K562 (cell line): ENCODE measurements at regions not wholly inside any gene's neighbourhood (a gene's known extent, or its start where the extent isn't known, plus 50 kb on each side); places are given as distances from the start of the nearest gene placed in this dataset.

ENCODE experiments used
- ATAC-seq: fragments of 200-7000 bp; cut with Tn5 transposase; 3 replicates; pipeline ENCODE4 v1.9.1; 2020; ENCODE audit warnings: moderate library complexity
- BruUV-seq: library from RNA; stranded (reverse); fragments of 400-500 nt; replicated peaks from 2 replicates; lab custom pipeline; 2021; lab: Mats Ljungman, UMichigan
- CTCF ChIA-PET: fragments of 300-600 bp; formaldehyde crosslinking; extraction: SDS; loops from one replicate; lab custom pipeline; 2021; ENCODE audit warnings: low intra/inter-chr PET ratio; lab: Yijun Ruan, JAX
- POLR2A ChIA-PET: fragments of 300-600, 350-650 bp; sonication (Branson Sonifier 250); formaldehyde crosslinking; extraction: SDS; loops from one replicate; lab custom pipeline; 2021; ENCODE audit warnings: antibody characterized with exemption, inconsistent platforms; lab: Yijun Ruan, JAX
- DNase-seq, 4 experiments: peaks; one replicate each; pipeline versions ENCODE4 v3.0.0 to v3.0.0-alpha.2; 2011 to 2018; ENCODE audit warnings: low spot score in 3 of 4, mixed read lengths in 3 of 4; ENCODE audit errors: extremely low read depth in 1 of 4
- FAIRE-seq: peaks from 2 replicates; lab custom pipeline; 2011; peaks lifted over from hg19 to GRCh38; lab: Jason Lieb, UNC
- H2AFZ ChIP-seq: 2 replicates; pipeline ENCODE4 v1.6.0; 2011; ENCODE audit warnings: low read depth, low read length, control low read depth, inconsistent platforms
- H3K27ac ChIP-seq: fragments of 200-600 bp; 3 replicates; pipeline ENCODE4 v1.8.0; 2011; ENCODE audit warnings: low read depth, mild to moderate bottlenecking, control low read depth, inconsistent platforms, low read length, moderate library complexity, mixed read lengths; ENCODE audit errors: extremely low read depth
- H3K27me3 ChIP-seq, 2 experiments: fragments of 300-600 bp in 1 of 2; 2 replicates in 1 of 2; 3 replicates in 1 of 2; pipeline versions ENCODE4 v1.6.0 to v1.8.0; 2011; ENCODE audit warnings: inconsistent platforms in 2 of 2, low read length in 2 of 2, mild to moderate bottlenecking in 1 of 2, mixed read lengths in 1 of 2, moderate library complexity in 1 of 2; ENCODE audit not compliant: control insufficient read depth in 2 of 2, insufficient read depth in 2 of 2
- H3K36me3 ChIP-seq: fragments of 300-600 bp; 3 replicates; pipeline ENCODE4 v1.8.0; 2011; ENCODE audit warnings: mild to moderate bottlenecking, low read length, inconsistent platforms; ENCODE audit not compliant: control insufficient read depth, insufficient read depth
- H3K4me1 ChIP-seq, 2 experiments: fragments of 200-600 bp in 1 of 2; replicated peaks in 1 of 2; 2 replicates in 1 of 2; 3 replicates in 1 of 2; pipeline versions ENCODE4 v1.5.1 to v1.8.0; 2011; ENCODE audit warnings: inconsistent platforms in 2 of 2, low read length in 2 of 2, mild to moderate bottlenecking in 1 of 2, mixed read lengths in 1 of 2, moderate library complexity in 1 of 2; ENCODE audit not compliant: control insufficient read depth in 2 of 2, insufficient read depth in 2 of 2
- H3K4me2 ChIP-seq: 2 replicates; pipeline ENCODE4 v1.6.1; 2011; ENCODE audit warnings: low read length, control low read depth, inconsistent platforms, mixed read lengths; ENCODE audit not compliant: insufficient read depth
- H3K4me3 ChIP-seq: fragments of 200-600 bp; sonication (generic), shearing (Covaris generic); 2 replicates; pipeline ENCODE4 v1.5.1; 2016; ENCODE audit warnings: control low read depth, inconsistent platforms
- H3K79me2 ChIP-seq: fragments of 200-600 bp; 3 replicates; pipeline ENCODE4 v1.8.0; 2011; ENCODE audit warnings: low read length, inconsistent platforms; ENCODE audit not compliant: control insufficient read depth, insufficient read depth
- H3K9ac ChIP-seq, 2 experiments: 2 replicates each; pipeline versions ENCODE4 v1.6.0 to v1.6.1; 2011; ENCODE audit warnings: low read depth in 2 of 2, low read length in 2 of 2, control low read depth in 1 of 2, inconsistent platforms in 1 of 2, mild to moderate bottlenecking in 1 of 2, mixed read lengths in 1 of 2; ENCODE audit not compliant: insufficient read depth in 1 of 2
- H3K9me1 ChIP-seq: one replicate; pipeline ENCODE4 v1.6.0; 2011; ENCODE audit warnings: inconsistent platforms, mild to moderate bottlenecking, low read length, moderate library complexity; ENCODE audit not compliant: control insufficient read depth, insufficient read depth
- H3K9me3 ChIP-seq: replicated peaks from 2 replicates; pipeline ENCODE4 v1.5.1; 2011; ENCODE audit warnings: low read depth, low read length, inconsistent platforms; ENCODE audit not compliant: control insufficient read depth, insufficient read depth
- H4K20me1 ChIP-seq: replicated peaks from 2 replicates; pipeline ENCODE4 v1.6.1; 2011; ENCODE audit warnings: low read length, inconsistent platforms, mixed read lengths; ENCODE audit not compliant: control insufficient read depth, insufficient read depth
- BCOR ChIP-seq: fragments of 450-650 bp; IDR thresholded peaks from 2 replicates; pipeline ENCODE4 v1.6.1; 2016
- CXXC5 ChIP-seq: fragments of 250-450 bp; sonication (Bioruptor Pico); IDR thresholded peaks from 2 replicates; pipeline ENCODE4 v1.8.0; 2022; ENCODE audit warnings: inconsistent platforms, mild to moderate bottlenecking, moderate library complexity
- ETS2 ChIP-seq: IDR thresholded peaks from 2 replicates; pipeline ENCODE4 v1.6.1; 2016; ENCODE audit warnings: borderline replicate concordance, missing genetic modification characterization, mild to moderate bottlenecking, moderate library complexity, missing compliant biosample characterization; ENCODE audit not compliant: poor library complexity, severe bottlenecking
- KDM1A ChIP-seq, 2 experiments: fragments of 450-650 bp; IDR thresholded peaks; 2 replicates each; pipeline ENCODE4 v1.6.1; 2016; ENCODE audit warnings: mild to moderate bottlenecking in 2 of 2
- PTBP1 ChIP-seq: fragments of 200-400 bp; formaldehyde crosslinking; IDR thresholded peaks from 2 replicates; pipeline ENCODE4 v1.6.1; 2017; ENCODE audit warnings: low read depth, low read length
- RBM25 ChIP-seq: fragments of 200-400 bp; formaldehyde crosslinking; IDR thresholded peaks from 2 replicates; pipeline ENCODE4 v1.6.1; 2018; ENCODE audit warnings: low read length, low read depth, moderate library complexity; ENCODE audit not compliant: severe bottlenecking
- ZFP36 ChIP-seq: fragments of 150-350 bp; IDR thresholded peaks from 2 replicates; pipeline ENCODE4 v1.6.1; 2018; ENCODE audit warnings: low read length, low read depth; ENCODE audit not compliant: partially characterized antibody
- ZNF239 ChIP-seq: fragments of 250-450 bp; sonication (Bioruptor Pico); IDR thresholded peaks from 2 replicates; pipeline ENCODE4 v1.4.0; 2020; ENCODE audit warnings: mild to moderate bottlenecking
- ZNF436 ChIP-seq: fragments of 250-450, 450-650 bp; sonication (Bioruptor Pico); formaldehyde crosslinking; IDR thresholded peaks from 2 replicates; pipeline ENCODE4 v1.7.0; 2020; ENCODE audit warnings: mild to moderate bottlenecking
- ZNF75A ChIP-seq: fragments of 450-650 bp; formaldehyde crosslinking; IDR thresholded peaks from 2 replicates; pipeline ENCODE4 v1.4.0; 2020; ENCODE audit warnings: mild to moderate bottlenecking
- WGBS: fragments of 100-300 bp; shearing (Covaris generic); methylation state at CpG from one replicate; pipeline ENCODE4 v1.1.6; 2016; ENCODE audit warnings: low coverage, mixed read lengths; ENCODE audit not compliant: insufficient coverage; ENCODE audit errors: missing lambda C conversion rate; 5-methylcytosine and 5-hydroxymethylcytosine counted together
- in situ Hi-C: fragments of 300-500 bp; cut with MboI; formaldehyde crosslinking; loops from 4 replicates; pipeline ENCODE4 v1.15.0; 2018; ENCODE audit warnings: inconsistent platforms, mixed read lengths
- intact Hi-C: fragments of 100-400 bp; cut with micrococcal nuclease; formaldehyde crosslinking; loops from 2 replicates; pipeline ENCODE4 v1.14.2; 2022
- TF ChIP-seq, protein P1 (sequence below): IDR thresholded peaks from 3 replicates; pipeline ENCODE4 v1.6.1; 2011; ENCODE audit warnings: borderline replicate concordance, mild to moderate bottlenecking, moderate library complexity; ENCODE audit not compliant: insufficient read length; ENCODE audit errors: extremely low read depth

DNA sequence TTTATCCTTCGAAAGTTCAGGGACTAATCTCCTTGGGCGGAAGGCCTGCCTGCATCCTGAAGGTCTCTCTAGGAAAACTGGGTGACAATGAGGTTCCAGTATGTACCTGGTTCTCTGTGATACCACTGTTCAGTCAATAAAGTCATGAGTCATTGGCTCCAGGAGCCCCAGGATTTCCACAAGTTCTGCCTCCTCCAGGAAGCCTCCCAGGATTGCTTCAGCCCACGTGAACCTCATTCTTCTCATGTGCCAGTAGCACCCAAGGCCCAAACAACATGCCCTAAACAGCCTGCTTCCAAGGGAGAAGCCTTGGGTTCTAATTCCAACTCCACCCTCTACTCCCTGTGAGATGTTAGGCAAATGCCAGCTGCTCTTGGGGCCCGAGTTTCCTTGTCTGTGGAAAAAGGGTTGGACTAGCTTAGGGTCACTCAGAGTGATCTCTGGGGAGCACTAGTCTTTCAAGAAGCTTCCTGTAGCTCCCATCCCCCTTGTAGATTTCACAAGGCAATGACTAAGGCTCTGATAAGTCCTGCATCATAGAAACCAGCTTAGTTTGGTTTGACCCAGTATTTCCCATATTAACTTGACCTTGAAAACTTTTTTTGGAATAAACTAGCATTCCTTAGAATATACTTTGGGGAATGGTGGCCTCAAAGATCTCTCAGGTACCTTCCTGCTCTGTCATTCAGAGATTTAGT, 118.3 kb upstream of the ATP2B2 start:
- in situ Hi-C loops = no loop called here
- Histone ChIP-seq H3K79me2 (no peaks in the 10 kb centered on the region), H3K27me3 (peaks cover 8 to 58% of the 10 kb centered on the region in 2 experiments; a peak in 4 of 5 replicates), H3K36me3 (no peaks in the 10 kb centered on the region), H4K20me1 (no peaks in the 10 kb centered on the region; the same call in 1 of the 2 replicates), H3K4me3 (no peak overlapping the region), H3K27ac (no peak overlapping the region), H3K9me1 (no peaks in the 10 kb centered on the region), H2AFZ (no peak overlapping the region), H3K9me3 (no peaks in the 10 kb centered on the region), H3K4me1 (no peaks in the 10 kb centered on the region), H3K4me2 (no peak overlapping the region), H3K9ac (no peak overlapping the region)
- ChIA-PET POLR2A (no interaction called here), CTCF (no interaction called here)
- 0 out of 4 replicates have a peak, but pooled peaks of 1 of the 2 experiments have one; percentile 28 for TF ChIP-seq KDM1A (IDR thresholded peaks at IDR 0.05)
- TF ChIP-seq ZFP36 = peak; percentile 99
- TF ChIP-seq PTBP1 = 0 out of 2 replicates have a peak, but pooled peaks have one; percentile 29
- no peak for TF ChIP-seq ZNF75A
- peak; percentile 59; the same call in 1 of the 2 replicates for TF ChIP-seq ZNF436 (CRISPR knock-in tag)
- peak; percentile 89 for TF ChIP-seq RBM25
- TF ChIP-seq ZNF239 (CRISPR knock-in tag) = peak; percentile 97
- TF ChIP-seq, protein P1, sequence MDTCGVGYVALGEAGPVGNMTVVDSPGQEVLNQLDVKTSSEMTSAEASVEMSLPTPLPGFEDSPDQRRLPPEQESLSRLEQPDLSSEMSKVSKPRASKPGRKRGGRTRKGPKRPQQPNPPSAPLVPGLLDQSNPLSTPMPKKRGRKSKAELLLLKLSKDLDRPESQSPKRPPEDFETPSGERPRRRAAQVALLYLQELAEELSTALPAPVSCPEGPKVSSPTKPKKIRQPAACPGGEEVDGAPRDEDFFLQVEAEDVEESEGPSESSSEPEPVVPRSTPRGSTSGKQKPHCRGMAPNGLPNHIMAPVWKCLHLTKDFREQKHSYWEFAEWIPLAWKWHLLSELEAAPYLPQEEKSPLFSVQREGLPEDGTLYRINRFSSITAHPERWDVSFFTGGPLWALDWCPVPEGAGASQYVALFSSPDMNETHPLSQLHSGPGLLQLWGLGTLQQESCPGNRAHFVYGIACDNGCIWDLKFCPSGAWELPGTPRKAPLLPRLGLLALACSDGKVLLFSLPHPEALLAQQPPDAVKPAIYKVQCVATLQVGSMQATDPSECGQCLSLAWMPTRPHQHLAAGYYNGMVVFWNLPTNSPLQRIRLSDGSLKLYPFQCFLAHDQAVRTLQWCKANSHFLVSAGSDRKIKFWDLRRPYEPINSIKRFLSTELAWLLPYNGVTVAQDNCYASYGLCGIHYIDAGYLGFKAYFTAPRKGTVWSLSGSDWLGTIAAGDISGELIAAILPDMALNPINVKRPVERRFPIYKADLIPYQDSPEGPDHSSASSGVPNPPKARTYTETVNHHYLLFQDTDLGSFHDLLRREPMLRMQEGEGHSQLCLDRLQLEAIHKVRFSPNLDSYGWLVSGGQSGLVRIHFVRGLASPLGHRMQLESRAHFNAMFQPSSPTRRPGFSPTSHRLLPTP = peak; percentile 26
- TF ChIP-seq BCOR = peak; percentile 60
- no peak for TF ChIP-seq ETS2 (tag)
- TF ChIP-seq CXXC5 (CRISPR knock-in tag) = no peak
- 22% methylated on average over 4 of the region's 4 CpGs for WGBS
- FAIRE-seq = no peak
- no TSS peak for BruUV-seq
- intact Hi-C loops = no loop called here
- no peak for ATAC-seq
- DNase-seq = peak in 1 of 4 experiments; percentile 19
